ENCODE measurements at regions not wholly inside any gene's neighbourhood (a gene's known extent, or its start where the extent isn't known, plus 50 kb on each side); places are given as distances from the start of the nearest gene placed in this dataset.

DNA sequence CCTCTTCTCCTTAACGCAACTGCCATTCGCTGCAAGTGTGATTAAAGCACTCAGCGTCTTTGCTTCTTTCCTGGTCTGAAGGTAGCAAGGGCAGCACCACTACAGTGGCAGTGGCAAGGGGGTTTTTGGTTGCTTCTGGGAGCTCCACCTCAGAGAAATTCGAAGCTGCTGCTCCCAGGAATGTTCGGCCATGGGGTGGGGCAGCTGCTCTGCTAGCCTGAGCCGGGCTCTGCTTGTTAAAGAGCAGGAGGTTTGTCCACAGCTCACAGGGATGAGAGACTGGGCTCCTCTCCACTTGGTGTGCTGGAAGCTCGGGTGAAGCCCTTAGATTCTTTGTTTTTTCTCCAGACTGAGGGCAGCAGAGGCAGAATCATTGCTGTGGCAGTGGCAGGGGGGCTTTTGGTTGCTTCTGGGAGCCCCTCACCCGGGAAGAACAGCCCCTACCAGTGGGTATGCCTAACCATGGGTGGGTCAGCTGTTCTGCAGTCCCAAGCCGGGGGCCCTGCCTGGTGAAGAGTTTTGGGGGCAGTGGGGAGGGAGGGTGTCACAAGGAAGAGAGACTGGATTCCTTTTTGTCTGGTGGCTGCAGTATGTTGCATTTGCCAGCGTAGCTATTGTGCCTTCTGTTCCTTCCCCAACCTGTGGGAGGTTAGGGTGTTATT is 340.2 kb downstream of the AEBP2 start:
- TF ChIP-seq RAD21 (IDR thresholded peaks at IDR 0.05; ENCODE audit: low read length), result no peak
- TF ChIP-seq, protein P1, sequence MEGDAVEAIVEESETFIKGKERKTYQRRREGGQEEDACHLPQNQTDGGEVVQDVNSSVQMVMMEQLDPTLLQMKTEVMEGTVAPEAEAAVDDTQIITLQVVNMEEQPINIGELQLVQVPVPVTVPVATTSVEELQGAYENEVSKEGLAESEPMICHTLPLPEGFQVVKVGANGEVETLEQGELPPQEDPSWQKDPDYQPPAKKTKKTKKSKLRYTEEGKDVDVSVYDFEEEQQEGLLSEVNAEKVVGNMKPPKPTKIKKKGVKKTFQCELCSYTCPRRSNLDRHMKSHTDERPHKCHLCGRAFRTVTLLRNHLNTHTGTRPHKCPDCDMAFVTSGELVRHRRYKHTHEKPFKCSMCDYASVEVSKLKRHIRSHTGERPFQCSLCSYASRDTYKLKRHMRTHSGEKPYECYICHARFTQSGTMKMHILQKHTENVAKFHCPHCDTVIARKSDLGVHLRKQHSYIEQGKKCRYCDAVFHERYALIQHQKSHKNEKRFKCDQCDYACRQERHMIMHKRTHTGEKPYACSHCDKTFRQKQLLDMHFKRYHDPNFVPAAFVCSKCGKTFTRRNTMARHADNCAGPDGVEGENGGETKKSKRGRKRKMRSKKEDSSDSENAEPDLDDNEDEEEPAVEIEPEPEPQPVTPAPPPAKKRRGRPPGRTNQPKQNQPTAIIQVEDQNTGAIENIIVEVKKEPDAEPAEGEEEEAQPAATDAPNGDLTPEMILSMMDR (conservative IDR thresholded peaks at IDR 0.05; ENCODE audit: low read depth, low read length), result no peak
- no peak for TF ChIP-seq MAZ (IDR thresholded peaks at IDR 0.05; ENCODE audit: borderline replicate concordance, low read depth, low read length)
- no peak for TF ChIP-seq POLR2A (IDR thresholded peaks at IDR 0.05; ENCODE audit: low read depth, low read length)
- no peak for TF ChIP-seq RFX5 (IDR thresholded peaks at IDR 0.05; ENCODE audit: low read depth, low read length)
- TF ChIP-seq ELK1 (IDR thresholded peaks at IDR 0.05; ENCODE audit: borderline replicate concordance, low read depth, low read length), result no peak
- TF ChIP-seq BHLHE40 (IDR thresholded peaks at IDR 0.05; ENCODE audit: low read depth, low read length), result no peak
- no peak for TF ChIP-seq CHD1 (IDR thresholded peaks at IDR 0.05; ENCODE audit: low read depth, low read length)
- TF ChIP-seq CEBPB (IDR thresholded peaks at IDR 0.05; ENCODE audit: low read depth, low read length), result no peak
- TF ChIP-seq RCOR1 (IDR thresholded peaks at IDR 0.05; ENCODE audit: insufficient replicate concordance, low read length), result no peak
- TF ChIP-seq SMC3 (IDR thresholded peaks at IDR 0.05; ENCODE audit: low read depth, low read length), result no peak
- TF ChIP-seq, protein P2, sequence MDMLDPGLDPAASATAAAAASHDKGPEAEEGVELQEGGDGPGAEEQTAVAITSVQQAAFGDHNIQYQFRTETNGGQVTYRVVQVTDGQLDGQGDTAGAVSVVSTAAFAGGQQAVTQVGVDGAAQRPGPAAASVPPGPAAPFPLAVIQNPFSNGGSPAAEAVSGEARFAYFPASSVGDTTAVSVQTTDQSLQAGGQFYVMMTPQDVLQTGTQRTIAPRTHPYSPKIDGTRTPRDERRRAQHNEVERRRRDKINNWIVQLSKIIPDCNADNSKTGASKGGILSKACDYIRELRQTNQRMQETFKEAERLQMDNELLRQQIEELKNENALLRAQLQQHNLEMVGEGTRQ (IDR thresholded peaks at IDR 0.05; ENCODE audit: low read depth, low read length), result no peak
